ENCODE measurements at regions not wholly inside any gene's neighbourhood (a gene's known extent, or its start where the extent isn't known, plus 50 kb on each side); places are given as distances from the start of the nearest gene placed in this dataset.

- Histone ChIP-seq H3K36me3 (ENCODE audit: insufficient read depth in 1 of 2, low read depth in 1 of 2) (no peaks in the 10 kb centered on the region), H3K27ac (no peak overlapping the region), H3K27me3 (ENCODE audit: insufficient read depth in 3 of 3, low read length in 2 of 3) (peaks cover 0 to 4% (median 0%) of the 10 kb centered on the region in 3 donors), H3K9me3 (no peaks in the 10 kb centered on the region), H3K4me1 (no peaks in the 10 kb centered on the region), H3K4me3 (no peak overlapping the region)
- no peak for TF ChIP-seq CTCF (IDR thresholded peaks at IDR 0.05)
- DNase-seq, result no peak
- intact Hi-C loops (cut with DNase I), result no loop called here
- no peak for ATAC-seq
Measured at GRCh38 chr15:54810496-54810895, 386.2 kb downstream of the RSL24D1 start.

- no peaks in the 10 kb centered on the region for H3K4me1 ChIP-seq
Measured at GRCh38 chr15:54810031-54810430, 386.7 kb downstream of the RSL24D1 start.

GRCh38 chr15:54808321-54808720 is 388.4 kb downstream of the RSL24D1 start:
- 76 to 85% (median 76%) methylated on average over 3 of the region's 3 CpGs for WGBS, 3 donors
- intact Hi-C loops (cut with DNase I), result no loop called here
- ATAC-seq, result no peak
- Histone ChIP-seq H3K27me3 (ENCODE audit: insufficient read depth in 3 of 3, low read length in 2 of 3) (no peaks in the 10 kb centered on the region), H3K9me3 (no peaks in the 10 kb centered on the region), H3K27ac (no peak overlapping the region), H3K4me3 (no peak overlapping the region), H3K36me3 (ENCODE audit: insufficient read depth in 1 of 2, low read depth in 1 of 2) (no peaks in the 10 kb centered on the region), H3K4me1 (peaks cover 3% of the 10 kb centered on the region)
- DNase-seq, result no peak
- no peak for TF ChIP-seq CTCF (IDR thresholded peaks at IDR 0.05)

More at GRCh38 chr15:54810031-54810430, 386.7 kb downstream of the RSL24D1 start:
- H3K9me3 ChIP-seq, result no peaks in the 10 kb centered on the region
- H3K27me3 ChIP-seq (ENCODE audit: insufficient read depth in 3 of 3, low read length in 2 of 3), result peaks cover 0 to 4% (median 0%) of the 10 kb centered on the region in 3 donors
- DNase-seq (no peak), ATAC-seq (no peak)
- intact Hi-C loops (cut with DNase I), result no loop called here
- H3K27ac ChIP-seq, result no peak overlapping the region
- no peak for TF ChIP-seq CTCF (IDR thresholded peaks at IDR 0.05)
- H3K36me3 ChIP-seq (ENCODE audit: insufficient read depth in 1 of 2, low read depth in 1 of 2), result no peaks in the 10 kb centered on the region
- 78 to 90% (median 81%) methylated on average over 2 of the region's 2 CpGs for WGBS, 3 donors
- H3K4me3 ChIP-seq, result no peak overlapping the region

GRCh38 chr15:54803987-54804386 is 392.8 kb downstream of the RSL24D1 start:
- no peaks in the 10 kb centered on the region for H3K36me3 ChIP-seq (ENCODE audit: insufficient read depth in 1 of 2, low read depth in 1 of 2)
- WGBS, 3 donors, result 63 to 83% (median 79%) methylated on average over 1 of the region's 1 CpG
- peaks cover 3% of the 10 kb centered on the region for H3K4me1 ChIP-seq
- ATAC-seq (no peak), DNase-seq (no peak)
- H3K4me3 ChIP-seq, result no peak overlapping the region
- no peak overlapping the region for H3K27ac ChIP-seq
- intact Hi-C loops (cut with DNase I), result no loop called here
- TF ChIP-seq CTCF (IDR thresholded peaks at IDR 0.05), result no peak
- H3K27me3 ChIP-seq (ENCODE audit: insufficient read depth in 3 of 3, low read length in 2 of 3), result no peaks in the 10 kb centered on the region
- H3K9me3 ChIP-seq, result no peaks in the 10 kb centered on the region

GRCh38 chr15:54803134-54803808 is 393.5 kb downstream of the RSL24D1 start:
- 74 to 81% (median 80%) methylated on average over 4 of the region's 4 CpGs for WGBS, 3 donors
- intact Hi-C loops (cut with DNase I), result no loop called here
- no peak for TF ChIP-seq CTCF (IDR thresholded peaks at IDR 0.05)
- peak; percentile 73 to 92 (median 80) for ATAC-seq
- H3K4me3 ChIP-seq, result no peak overlapping the region
- H3K4me1 ChIP-seq, result peaks cover 3% of the 10 kb centered on the region
- no peaks in the 10 kb centered on the region for H3K36me3 ChIP-seq (ENCODE audit: insufficient read depth in 1 of 2, low read depth in 1 of 2)
- DNase-seq, result no peak
- no peaks in the 10 kb centered on the region for H3K27me3 ChIP-seq (ENCODE audit: insufficient read depth in 3 of 3, low read length in 2 of 3)
- no peaks in the 10 kb centered on the region for H3K9me3 ChIP-seq
- peak overlapping the region; percentile 54 for H3K27ac ChIP-seq
